ENCODE measurements at regions not wholly inside any gene's neighbourhood (a gene's known extent, or its start where the extent isn't known, plus 50 kb on each side); places are given as distances from the start of the nearest gene placed in this dataset.

DNA sequence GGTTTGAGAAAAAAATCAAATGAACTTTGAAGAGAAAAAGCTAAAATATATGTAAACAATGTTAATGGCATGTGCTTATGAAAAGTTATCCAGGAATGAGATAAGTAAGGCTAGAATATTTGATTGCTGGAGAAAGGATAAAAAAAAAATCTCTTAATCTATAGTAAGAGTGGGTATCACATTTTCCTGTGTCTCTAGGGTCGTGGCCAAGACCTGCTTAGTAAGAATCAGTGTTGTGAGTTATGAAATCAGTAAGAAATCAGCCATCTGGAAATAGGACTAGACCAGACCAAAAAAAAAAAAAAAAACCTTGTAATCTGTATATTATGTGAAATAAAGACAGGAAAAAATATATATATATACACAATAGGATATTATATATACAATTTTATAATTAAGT, 1153.9 kb downstream of the CDH11 start:
- TF ChIP-seq CTCF (IDR thresholded peaks at IDR 0.05): no peak
- TF ChIP-seq POLR2A (IDR thresholded peaks at IDR 0.05): no peak

Measured in testis (tissue), 2 donors.